NB4 (cell line): ENCODE measurements at regions not wholly inside any gene's neighbourhood (a gene's known extent, or its start where the extent isn't known, plus 50 kb on each side); places are given as distances from the start of the nearest gene placed in this dataset.

Source experiments
- DNase-seq: peaks from one replicate; pipeline ENCODE4 v3.0.0; 2010; ENCODE audit warnings: low read depth
- H3K4me3 ChIP-seq: one replicate; pipeline ENCODE4 v1.5.1; 2011; ENCODE audit warnings: mild to moderate bottlenecking, low read depth, low read length, moderate library complexity
- CTCF ChIP-seq: IDR thresholded peaks from one replicate; pipeline ENCODE4 v1.5.1; 2012; ENCODE audit warnings: low read depth, low read length
- MAX ChIP-seq: IDR thresholded peaks from 2 replicates; pipeline ENCODE4 v1.6.1; 2011; ENCODE audit warnings: low read depth, low read length
- MYC ChIP-seq: IDR thresholded peaks from 2 replicates; pipeline ENCODE4 v1.6.1; 2011; ENCODE audit warnings: low read depth, low read length
- POLR2A ChIP-seq: IDR thresholded peaks from 2 replicates; pipeline ENCODE4 v1.6.1; 2011; ENCODE audit warnings: mild to moderate bottlenecking; ENCODE audit not compliant: insufficient read length; ENCODE audit errors: extremely low read depth

GRCh38 chr1:222290866-222291265, 257.0 kb downstream of the HHIPL2 start:
- TF ChIP-seq MYC: no peak
- no peak for TF ChIP-seq POLR2A
- no peak for TF ChIP-seq CTCF
- no peak for TF ChIP-seq MAX
- no peak overlapping the region for H3K4me3 ChIP-seq
- no peak for DNase-seq

- no peak overlapping the region for H3K4me3 ChIP-seq
- TF ChIP-seq MYC: no peak
- no peak for TF ChIP-seq POLR2A
- no peak for TF ChIP-seq CTCF
- TF ChIP-seq MAX: no peak
- DNase-seq: peak; percentile 18
Observed at GRCh38 chr1:222288053-222288452, 259.9 kb downstream of the HHIPL2 start.

- DNase-seq: no peak
- TF ChIP-seq POLR2A (no peak), MAX (no peak), MYC (no peak), CTCF (no peak)
- H3K4me3 ChIP-seq: no peak overlapping the region
Observed at GRCh38 chr1:222286011-222286410, 261.9 kb downstream of the HHIPL2 start.

- TF ChIP-seq CTCF: no peak
- no peak for TF ChIP-seq MAX
- no peak for TF ChIP-seq POLR2A
- no peak for TF ChIP-seq MYC
- peak; percentile 8 for DNase-seq
- no peak overlapping the region for H3K4me3 ChIP-seq
Observed at GRCh38 chr1:222285526-222285925, 262.4 kb downstream of the HHIPL2 start.

- DNase-seq: no peak
- TF ChIP-seq MAX (no peak), MYC (no peak), CTCF (no peak), POLR2A (no peak)
- H3K4me3 ChIP-seq: no peak overlapping the region
Observed at GRCh38 chr1:222284466-222284865, 263.4 kb downstream of the HHIPL2 start.

- no peak for TF ChIP-seq MAX
- no peak for TF ChIP-seq CTCF
- TF ChIP-seq MYC: no peak
- TF ChIP-seq POLR2A: no peak
- no peak for DNase-seq
- H3K4me3 ChIP-seq: no peak overlapping the region
Observed at GRCh38 chr1:222283147-222283768, 264.6 kb downstream of the HHIPL2 start.
